NB4 (cell line): ENCODE measurements at regions not wholly inside any gene's neighbourhood (a gene's known extent, or its start where the extent isn't known, plus 50 kb on each side); places are given as distances from the start of the nearest gene placed in this dataset.

Experiments used
- DNase-seq: peaks from one replicate; pipeline ENCODE4 v3.0.0; 2010; ENCODE audit warnings: low read depth
- H3K4me3 ChIP-seq: one replicate; pipeline ENCODE4 v1.5.1; 2011; ENCODE audit warnings: mild to moderate bottlenecking, low read depth, low read length, moderate library complexity
- MAX ChIP-seq: IDR thresholded peaks from 2 replicates; pipeline ENCODE4 v1.6.1; 2011; ENCODE audit warnings: low read depth, low read length
- MYC ChIP-seq: IDR thresholded peaks from 2 replicates; pipeline ENCODE4 v1.6.1; 2011; ENCODE audit warnings: low read depth, low read length
- POLR2A ChIP-seq: IDR thresholded peaks from 2 replicates; pipeline ENCODE4 v1.6.1; 2011; ENCODE audit warnings: mild to moderate bottlenecking; ENCODE audit not compliant: insufficient read length; ENCODE audit errors: extremely low read depth
- TF ChIP-seq, protein P1 (sequence below): IDR thresholded peaks from one replicate; pipeline ENCODE4 v1.5.1; 2012; ENCODE audit warnings: low read depth, low read length

DNA sequence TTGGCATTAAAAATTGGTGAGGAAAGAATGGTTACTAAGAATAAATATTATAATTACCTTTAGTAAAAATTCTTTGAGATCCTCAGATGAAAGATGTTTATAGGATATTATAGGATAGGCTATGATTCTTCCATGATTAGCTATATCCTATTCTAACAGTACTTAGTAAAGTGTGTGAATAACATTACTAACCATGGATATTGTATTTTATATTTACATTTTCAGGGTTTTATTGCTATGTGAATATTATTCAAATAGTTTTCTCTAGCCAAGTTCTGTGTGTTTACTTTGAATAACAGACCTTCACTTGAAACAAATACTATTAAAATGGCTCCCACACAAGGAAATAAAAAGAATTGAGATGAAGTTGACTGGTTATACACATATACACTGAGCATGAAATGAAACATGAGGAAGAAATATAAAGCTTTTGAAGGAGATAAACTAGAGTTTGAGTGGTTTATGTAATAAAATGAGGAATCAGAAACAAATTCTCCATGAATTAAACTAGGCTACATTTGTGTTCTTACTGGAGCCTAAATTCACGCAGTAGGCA lies 479.4 kb upstream of the PKN2 start:
- DNase-seq, result no peak
- TF ChIP-seq, protein P1, sequence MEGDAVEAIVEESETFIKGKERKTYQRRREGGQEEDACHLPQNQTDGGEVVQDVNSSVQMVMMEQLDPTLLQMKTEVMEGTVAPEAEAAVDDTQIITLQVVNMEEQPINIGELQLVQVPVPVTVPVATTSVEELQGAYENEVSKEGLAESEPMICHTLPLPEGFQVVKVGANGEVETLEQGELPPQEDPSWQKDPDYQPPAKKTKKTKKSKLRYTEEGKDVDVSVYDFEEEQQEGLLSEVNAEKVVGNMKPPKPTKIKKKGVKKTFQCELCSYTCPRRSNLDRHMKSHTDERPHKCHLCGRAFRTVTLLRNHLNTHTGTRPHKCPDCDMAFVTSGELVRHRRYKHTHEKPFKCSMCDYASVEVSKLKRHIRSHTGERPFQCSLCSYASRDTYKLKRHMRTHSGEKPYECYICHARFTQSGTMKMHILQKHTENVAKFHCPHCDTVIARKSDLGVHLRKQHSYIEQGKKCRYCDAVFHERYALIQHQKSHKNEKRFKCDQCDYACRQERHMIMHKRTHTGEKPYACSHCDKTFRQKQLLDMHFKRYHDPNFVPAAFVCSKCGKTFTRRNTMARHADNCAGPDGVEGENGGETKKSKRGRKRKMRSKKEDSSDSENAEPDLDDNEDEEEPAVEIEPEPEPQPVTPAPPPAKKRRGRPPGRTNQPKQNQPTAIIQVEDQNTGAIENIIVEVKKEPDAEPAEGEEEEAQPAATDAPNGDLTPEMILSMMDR, result no peak
- TF ChIP-seq MYC, result no peak
- no peak for TF ChIP-seq MAX
- no peak for TF ChIP-seq POLR2A

DNA sequence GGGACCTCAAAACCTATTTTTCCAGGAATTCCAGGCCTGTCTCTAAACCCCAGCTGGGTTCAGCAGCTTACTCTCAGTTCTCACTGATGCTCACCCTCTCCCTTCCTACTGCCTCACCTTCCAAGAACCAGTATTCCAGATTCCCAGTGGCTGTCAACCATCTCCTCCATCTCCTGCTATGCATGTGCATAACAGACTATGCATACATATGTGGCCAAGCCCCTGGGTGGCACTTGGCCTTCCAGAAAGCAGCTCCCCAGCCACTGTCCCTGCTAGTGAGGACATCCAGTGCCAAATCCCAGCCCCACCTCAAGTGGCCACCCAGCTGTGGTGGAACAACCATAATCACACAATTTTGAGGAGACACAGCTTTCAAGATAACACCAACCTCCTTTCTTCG lies 475.7 kb upstream of the PKN2 start:
- no peak for TF ChIP-seq MAX
- no peak for TF ChIP-seq POLR2A
- no peak overlapping the region for H3K4me3 ChIP-seq
- no peak for DNase-seq

More for the DNA sequence above, 479.4 kb upstream of the PKN2 start:
- no peak overlapping the region for H3K4me3 ChIP-seq

DNA sequence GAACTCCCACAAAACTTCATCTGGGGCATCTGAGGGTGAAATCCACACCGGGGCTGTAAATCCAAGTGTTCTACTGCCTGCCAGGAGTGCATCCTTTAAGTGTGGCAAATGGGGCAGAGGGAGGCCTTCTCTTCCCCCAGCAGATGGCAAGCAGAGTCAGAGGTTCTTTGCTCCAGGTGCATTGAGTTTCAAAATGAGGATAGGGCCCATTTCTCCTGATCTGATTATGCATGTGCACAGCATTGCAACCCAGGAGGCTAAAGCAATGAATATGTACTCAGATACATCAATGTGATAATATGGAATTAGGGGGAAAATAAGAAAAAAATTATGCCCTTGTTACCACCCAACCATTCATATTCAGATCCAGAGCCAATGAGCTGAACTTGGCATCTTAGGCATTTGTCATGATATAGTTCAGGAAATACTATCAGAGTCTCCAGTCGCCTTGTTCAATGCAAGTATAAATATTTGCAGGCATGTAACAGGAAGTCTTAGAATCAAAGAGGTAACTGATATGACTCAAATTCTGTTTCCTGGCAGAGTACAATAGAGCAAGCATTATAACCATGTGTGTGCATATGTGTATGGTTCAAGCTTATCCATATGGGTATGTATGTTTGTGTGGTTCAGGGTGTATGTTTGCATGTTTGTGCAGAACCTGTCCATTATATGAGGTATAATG lies 473.8 kb upstream of the PKN2 start:
- TF ChIP-seq POLR2A, result no peak
- TF ChIP-seq MYC, result no peak
- TF ChIP-seq, protein P1, result no peak
- no peak for TF ChIP-seq MAX
- no peak for DNase-seq
- no peak overlapping the region for H3K4me3 ChIP-seq

GRCh38 chr1:88216441-88216840 lies 467.6 kb upstream of the PKN2 start:
- no peak overlapping the region for H3K4me3 ChIP-seq
- DNase-seq, result no peak
- no peak for TF ChIP-seq MAX
- TF ChIP-seq, protein P1, result no peak
- TF ChIP-seq MYC, result no peak
- TF ChIP-seq POLR2A, result no peak

- DNase-seq, result no peak
- TF ChIP-seq MAX, result no peak
- no peak for TF ChIP-seq POLR2A
- no peak for TF ChIP-seq MYC
- TF ChIP-seq, protein P1, result no peak
- H3K4me3 ChIP-seq, result no peak overlapping the region
These were observed 466.7 kb upstream of the PKN2 start for GRCh38 chr1:88217386-88217785.

- TF ChIP-seq MAX (no peak), MYC (no peak), POLR2A (no peak)
- TF ChIP-seq, protein P1, result no peak
- H3K4me3 ChIP-seq, result no peak overlapping the region
- no peak for DNase-seq
These were observed 464.6 kb upstream of the PKN2 start for GRCh38 chr1:88219521-88219920.
